OCI-LY1 (cell line): ENCODE measurements at regions not wholly inside any gene's neighbourhood (a gene's known extent, or its start where the extent isn't known, plus 50 kb on each side); places are given as distances from the start of the nearest gene placed in this dataset.

Experiments
- H2AFZ ChIP-seq: fragments of 200-600 bp; sonication (generic), shearing (Covaris generic); 2 replicates; pipeline ENCODE4 v1.6.0; 2014; ENCODE audit warnings: antibody characterized with exemption, mild to moderate bottlenecking, low read length
- H3F3A ChIP-seq: fragments of 200-600 bp; sonication (generic), shearing (Covaris generic); 2 replicates; pipeline ENCODE4 v1.6.0; 2014; ENCODE audit warnings: mild to moderate bottlenecking, antibody characterized with exemption, low read length, moderate library complexity; ENCODE audit not compliant: insufficient read depth
- H3K27ac ChIP-seq: fragments of 200-600 bp; sonication (generic); 2 replicates; pipeline ENCODE4 v1.5.1; 2014; ENCODE audit warnings: low read length, mixed run types, mild to moderate bottlenecking, low read depth; ENCODE audit not compliant: poor library complexity, severe bottlenecking
- H3K27me3 ChIP-seq: fragments of 200-600 bp; sonication (generic); 2 replicates; pipeline ENCODE4 v1.6.0; 2014; ENCODE audit warnings: antibody characterized with exemption, mild to moderate bottlenecking, low read length, moderate library complexity; ENCODE audit not compliant: insufficient read depth
- H3K36me3 ChIP-seq: fragments of 200-600 bp; sonication (generic); 2 replicates; pipeline ENCODE4 v1.6.1; 2014; ENCODE audit warnings: mild to moderate bottlenecking, antibody characterized with exemption, low read length, moderate library complexity, mixed read lengths; ENCODE audit not compliant: insufficient read depth
- H3K4me1 ChIP-seq: fragments of 200-600 bp; sonication (generic); 2 replicates; pipeline ENCODE4 v1.5.1; 2014; ENCODE audit warnings: mild to moderate bottlenecking, low read length, moderate library complexity; ENCODE audit not compliant: insufficient read depth, severe bottlenecking
- H3K4me2 ChIP-seq: fragments of 200-600 bp; sonication (generic), shearing (Covaris generic); 2 replicates; pipeline ENCODE4 v1.6.1; 2014; ENCODE audit warnings: low read length
- H3K4me3 ChIP-seq: fragments of 200-600 bp; sonication (generic); 2 replicates; pipeline ENCODE4 v1.5.1; 2014; ENCODE audit warnings: low read length, low read depth, mild to moderate bottlenecking, mixed read lengths; ENCODE audit not compliant: poor library complexity, severe bottlenecking
- H3K79me2 ChIP-seq: fragments of 200-600 bp; shearing (Covaris generic); 2 replicates; pipeline ENCODE4 v1.6.1; 2016; ENCODE audit warnings: mixed run types, low read length, mixed read lengths; ENCODE audit not compliant: insufficient read depth
- H3K9ac ChIP-seq: fragments of 200-600 bp; sonication (generic), shearing (Covaris generic); 2 replicates; pipeline ENCODE4 v1.6.1; 2014; ENCODE audit warnings: mild to moderate bottlenecking, low read length, mixed read lengths
- H3K9me2 ChIP-seq: fragments of 200-600 bp; sonication (generic), shearing (Covaris generic); 2 replicates; pipeline ENCODE4 v1.6.1; 2014; ENCODE audit warnings: low read depth, mild to moderate bottlenecking, low read length, mixed read lengths
- H3K9me3 ChIP-seq: fragments of 200-600 bp; shearing (Covaris generic); 2 replicates; pipeline ENCODE4 v1.6.1; 2014; ENCODE audit warnings: low read length, mixed read lengths
- H4K20me1 ChIP-seq: fragments of 200-600 bp; sonication (generic), shearing (Covaris generic); 2 replicates; pipeline ENCODE4 v1.6.0; 2016; ENCODE audit warnings: mild to moderate bottlenecking, low read length; ENCODE audit not compliant: insufficient read depth
- CTCF ChIP-seq: fragments of 200-600 bp; sonication (generic), shearing (Covaris generic); IDR thresholded peaks from 2 replicates; pipeline ENCODE4 v1.5.1; 2017; ENCODE audit warnings: mild to moderate bottlenecking, antibody characterized with exemption, low read length, moderate library complexity, mixed read lengths
- EZH2 ChIP-seq: fragments of 200-600 bp; sonication (generic), shearing (Covaris generic); IDR thresholded peaks from 2 replicates; pipeline ENCODE4 v1.8.0; 2017; ENCODE audit warnings: borderline replicate concordance, mixed run types, mild to moderate bottlenecking, antibody characterized with exemption, low read length, moderate library complexity, mixed read lengths

GRCh38 chr2:143891879-143892308 lies 628.0 kb downstream of the ZEB2 start:
- Histone ChIP-seq H3K27ac (no peak overlapping the region), H3K9me2 (no peaks in the 10 kb centered on the region)
- TF ChIP-seq EZH2 (no peak), CTCF (no peak)

GRCh38 chr2:143890798-143891197 lies 629.1 kb downstream of the ZEB2 start:
- Histone ChIP-seq H3K9ac (no peak overlapping the region), H3F3A (no peaks in the 10 kb centered on the region), H3K27ac (no peak overlapping the region), H3K4me1 (no peaks in the 10 kb centered on the region), H3K36me3 (no peaks in the 10 kb centered on the region), H3K79me2 (no peaks in the 10 kb centered on the region), H3K4me3 (no peak overlapping the region), H3K27me3 (no peaks in the 10 kb centered on the region), H4K20me1 (no peaks in the 10 kb centered on the region), H2AFZ (no peak overlapping the region), H3K4me2 (no peak overlapping the region), H3K9me3 (no peaks in the 10 kb centered on the region), H3K9me2 (no peaks in the 10 kb centered on the region)
- TF ChIP-seq CTCF: no peak
- TF ChIP-seq EZH2: no peak

More at GRCh38 chr2:143891879-143892308, 628.0 kb downstream of the ZEB2 start:
- Histone ChIP-seq H3K4me1 (no peaks in the 10 kb centered on the region), H3K9ac (no peak overlapping the region), H3K9me3 (no peaks in the 10 kb centered on the region), H3K27me3 (no peaks in the 10 kb centered on the region), H2AFZ (no peak overlapping the region), H3K4me3 (no peak overlapping the region), H4K20me1 (no peaks in the 10 kb centered on the region), H3F3A (no peaks in the 10 kb centered on the region), H3K36me3 (no peaks in the 10 kb centered on the region), H3K4me2 (no peak overlapping the region), H3K79me2 (no peaks in the 10 kb centered on the region)

GRCh38 chr2:143889216-143889615 lies 630.7 kb downstream of the ZEB2 start:
- Histone ChIP-seq H3K4me2 (no peak overlapping the region), H3F3A (no peaks in the 10 kb centered on the region), H3K9me2 (no peaks in the 10 kb centered on the region), H3K36me3 (no peaks in the 10 kb centered on the region), H3K9me3 (no peaks in the 10 kb centered on the region), H3K27ac (no peak overlapping the region), H3K4me3 (no peak overlapping the region), H2AFZ (no peak overlapping the region), H3K4me1 (no peaks in the 10 kb centered on the region), H3K9ac (no peak overlapping the region), H4K20me1 (no peaks in the 10 kb centered on the region), H3K79me2 (no peaks in the 10 kb centered on the region), H3K27me3 (no peaks in the 10 kb centered on the region)
- TF ChIP-seq EZH2 (no peak), CTCF (no peak)
